AG04449 (cell line): ENCODE measurements at regions not wholly inside any gene's neighbourhood (a gene's known extent, or its start where the extent isn't known, plus 50 kb on each side); places are given as distances from the start of the nearest gene placed in this dataset.
"Not testable (repeated sequence)": the region's sequence is repeated elsewhere in the genome, so short reads cannot be mapped to it uniquely, and the experiment has no call there.

Experiments used
- CTCF ChIA-PET: fragments of 350-600 bp; formaldehyde crosslinking; extraction: SDS; loops from one replicate; lab custom pipeline; 2021; ENCODE audit warnings: antibody characterized with exemption; lab: Yijun Ruan, JAX
- POLR2A ChIA-PET: fragments of 400-600, 350-600 bp; formaldehyde crosslinking; extraction: SDS; loops from one replicate; lab custom pipeline; 2020; ENCODE audit warnings: antibody characterized with exemption, inconsistent platforms; lab: Yijun Ruan, JAX
- DNase-seq: peaks from one replicate; pipeline ENCODE4 v3.0.0-alpha.2; 2010; ENCODE audit warnings: low read depth, low spot score
- H3K4me3 ChIP-seq: 2 replicates; pipeline ENCODE4 v1.5.1; 2011; ENCODE audit warnings: low read depth, mild to moderate bottlenecking, control low read depth, low read length
- TF ChIP-seq, protein P1 (sequence below): IDR thresholded peaks from one replicate; pipeline ENCODE4 v1.5.1; 2011; ENCODE audit warnings: mild to moderate bottlenecking, moderate library complexity, low read length, control low read depth, inconsistent platforms; ENCODE audit not compliant: insufficient read depth; ENCODE audit errors: missing control alignments

- TF ChIP-seq, protein P1, sequence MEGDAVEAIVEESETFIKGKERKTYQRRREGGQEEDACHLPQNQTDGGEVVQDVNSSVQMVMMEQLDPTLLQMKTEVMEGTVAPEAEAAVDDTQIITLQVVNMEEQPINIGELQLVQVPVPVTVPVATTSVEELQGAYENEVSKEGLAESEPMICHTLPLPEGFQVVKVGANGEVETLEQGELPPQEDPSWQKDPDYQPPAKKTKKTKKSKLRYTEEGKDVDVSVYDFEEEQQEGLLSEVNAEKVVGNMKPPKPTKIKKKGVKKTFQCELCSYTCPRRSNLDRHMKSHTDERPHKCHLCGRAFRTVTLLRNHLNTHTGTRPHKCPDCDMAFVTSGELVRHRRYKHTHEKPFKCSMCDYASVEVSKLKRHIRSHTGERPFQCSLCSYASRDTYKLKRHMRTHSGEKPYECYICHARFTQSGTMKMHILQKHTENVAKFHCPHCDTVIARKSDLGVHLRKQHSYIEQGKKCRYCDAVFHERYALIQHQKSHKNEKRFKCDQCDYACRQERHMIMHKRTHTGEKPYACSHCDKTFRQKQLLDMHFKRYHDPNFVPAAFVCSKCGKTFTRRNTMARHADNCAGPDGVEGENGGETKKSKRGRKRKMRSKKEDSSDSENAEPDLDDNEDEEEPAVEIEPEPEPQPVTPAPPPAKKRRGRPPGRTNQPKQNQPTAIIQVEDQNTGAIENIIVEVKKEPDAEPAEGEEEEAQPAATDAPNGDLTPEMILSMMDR, result no peak
- POLR2A ChIA-PET, result no interaction called here
- CTCF ChIA-PET, result no interaction called here
Measured at GRCh38 chr10:9926881-9927280, 1090.8 kb upstream of the CELF2 start.

GRCh38 chr10:9939716-9940115 lies 1078.0 kb upstream of the CELF2 start:
- TF ChIP-seq, protein P1, result no peak
- no peak overlapping the region for H3K4me3 ChIP-seq
- ChIA-PET POLR2A (no interaction called here), CTCF (no interaction called here)
- no peak for DNase-seq

More at GRCh38 chr10:9926881-9927280, 1090.8 kb upstream of the CELF2 start:
- no peak overlapping the region for H3K4me3 ChIP-seq
- no peak for DNase-seq

DNA sequence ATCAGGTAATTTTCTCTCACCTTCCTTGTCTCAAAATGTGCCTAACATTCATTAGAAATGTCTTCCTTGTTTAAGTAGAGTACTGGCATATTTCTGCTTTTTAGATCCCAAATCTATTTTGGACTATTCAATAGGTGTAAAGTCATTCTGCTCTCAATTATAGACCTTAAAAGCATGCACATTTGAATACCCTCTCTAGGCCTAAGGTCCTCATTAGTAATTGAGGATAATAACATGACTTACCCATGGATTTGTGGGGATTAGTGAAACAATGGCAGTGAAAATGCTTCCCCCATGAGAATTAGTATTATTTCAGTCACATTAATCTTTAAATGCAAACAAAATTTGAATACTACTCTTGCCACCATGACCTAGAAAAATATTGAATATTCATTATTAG lies 1073.0 kb upstream of the CELF2 start:
- DNase-seq, result no peak
- CTCF ChIA-PET, result no interaction called here
- TF ChIP-seq, protein P1, result no peak
- H3K4me3 ChIP-seq, result no peak overlapping the region
- POLR2A ChIA-PET, result no interaction called here

DNA sequence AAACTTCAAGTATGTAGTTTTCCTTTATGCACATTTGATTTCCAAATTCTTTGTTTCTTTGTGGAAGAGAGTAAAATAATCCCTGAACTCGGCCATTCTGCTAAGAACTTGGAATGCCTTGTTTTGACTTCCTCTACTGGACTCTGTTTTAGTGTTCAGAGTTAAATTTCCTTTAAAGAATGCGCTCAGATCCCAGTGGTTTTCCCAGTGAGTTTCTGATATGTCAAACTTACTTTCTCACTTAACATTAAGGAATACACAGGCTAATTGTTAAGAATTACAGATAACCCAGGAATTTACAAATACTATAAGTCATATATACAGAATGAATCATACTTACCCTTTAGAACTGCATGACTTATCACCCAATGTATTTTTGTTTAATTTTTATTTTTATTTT lies 1067.6 kb upstream of the CELF2 start:
- TF ChIP-seq, protein P1, result no peak
- POLR2A ChIA-PET, result no interaction called here
- CTCF ChIA-PET, result no interaction called here
- no peak for DNase-seq
- H3K4me3 ChIP-seq, result no peak overlapping the region

DNA sequence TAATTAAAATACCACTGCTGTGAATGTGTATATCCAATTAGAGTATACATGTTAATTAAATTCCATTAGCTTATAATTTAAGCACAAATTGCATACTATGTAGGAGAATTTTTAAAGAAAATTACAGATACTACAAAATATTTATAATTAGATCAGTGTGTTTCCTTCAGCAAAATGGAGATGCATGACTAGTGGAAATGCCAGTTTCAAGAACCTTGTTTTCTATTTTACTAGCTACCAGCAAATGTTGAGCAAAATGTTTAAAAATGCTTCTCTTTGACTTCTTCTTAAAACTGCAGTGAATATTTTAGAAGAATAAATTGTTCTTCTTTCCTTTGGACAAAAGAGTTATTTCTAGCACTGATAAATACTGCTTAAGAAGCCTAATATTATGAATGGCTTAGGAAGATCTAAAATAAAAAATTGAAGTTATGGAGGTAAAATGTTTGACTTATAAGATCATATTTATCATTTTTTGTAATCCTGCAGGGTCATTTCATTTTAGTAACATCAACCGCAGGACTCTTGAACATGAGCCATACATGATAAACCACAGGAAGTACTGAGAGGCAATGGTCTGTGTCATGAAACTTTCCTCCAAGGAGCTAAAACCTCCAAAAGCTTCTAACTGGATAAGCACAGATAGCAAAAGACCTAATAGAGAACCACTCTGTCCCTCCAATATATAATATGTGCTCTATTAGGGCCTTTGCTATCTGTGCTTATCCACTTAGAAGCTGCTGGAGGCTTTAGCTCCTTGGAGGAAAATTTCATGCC lies 1066.0 kb upstream of the CELF2 start:
- POLR2A ChIA-PET, result no interaction called here
- no peak for DNase-seq
- no peak overlapping the region for H3K4me3 ChIP-seq

DNA sequence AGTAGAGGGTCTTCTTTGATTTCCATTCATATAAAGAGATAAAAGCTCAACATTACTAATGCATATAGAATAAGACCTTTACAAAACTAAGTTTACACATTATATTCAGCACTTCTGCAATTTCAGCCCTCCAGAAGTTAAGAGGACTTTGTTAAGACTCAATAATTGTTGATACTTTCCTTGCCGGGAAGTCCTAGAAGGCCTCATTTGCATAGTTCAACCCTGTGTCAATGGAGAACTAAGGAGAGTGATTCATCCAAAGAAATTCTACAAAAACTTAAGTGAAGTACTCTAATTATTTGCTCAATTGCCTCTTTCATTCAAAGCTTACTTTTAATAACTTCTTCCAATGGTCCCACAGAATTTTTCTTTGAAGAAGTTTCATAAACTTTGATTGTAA lies 1060.3 kb upstream of the CELF2 start:
- TF ChIP-seq, protein P1, result no peak
- CTCF ChIA-PET, result no interaction called here
- POLR2A ChIA-PET, result no interaction called here
- H3K4me3 ChIP-seq, result no peak overlapping the region
- DNase-seq, result peak; percentile 5

More for the DNA sequence above, 1066.0 kb upstream of the CELF2 start:
- CTCF ChIA-PET, result no interaction called here
- TF ChIP-seq, protein P1, result no peak

DNA sequence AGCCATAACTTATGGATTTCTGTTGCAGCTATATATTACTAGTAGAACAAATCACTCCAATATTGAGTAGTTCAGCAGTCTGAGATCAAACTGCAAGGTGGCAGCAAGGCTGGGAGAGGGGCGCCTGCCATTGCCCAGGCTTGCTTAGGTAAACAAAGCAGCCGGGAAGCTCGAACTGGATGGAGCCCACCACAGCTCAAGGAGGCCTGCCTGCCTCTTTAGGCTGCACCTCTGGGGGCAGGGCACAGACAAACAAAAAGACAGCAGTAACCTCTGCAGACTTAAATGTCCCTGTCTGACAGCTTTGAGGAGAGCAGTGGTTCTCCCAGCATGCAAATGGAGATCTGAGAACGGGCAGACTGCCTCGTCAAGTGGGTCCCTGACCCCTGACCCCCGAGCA lies 1059.8 kb upstream of the CELF2 start:
- POLR2A ChIA-PET, H3K4me3 ChIP-seq, CTCF ChIA-PET, DNase-seq: not testable (repeated sequence)
